22Rv1 (cell line): ENCODE measurements at regions not wholly inside any gene's neighbourhood (a gene's known extent, or its start where the extent isn't known, plus 50 kb on each side); places are given as distances from the start of the nearest gene placed in this dataset.

Experiments used
- CTCF ChIP-seq: fragments of 450-650 bp; IDR thresholded peaks from 2 replicates; pipeline ENCODE4 v1.5.1; 2017; ENCODE audit warnings: mild to moderate bottlenecking
- ZFX ChIP-seq: fragments of 450-650 bp; IDR thresholded peaks from 2 replicates; pipeline ENCODE4 v1.6.1; 2017; ENCODE audit warnings: antibody characterized with exemption, borderline replicate concordance

GRCh38 chr2:66888791-66889631 is 454.1 kb downstream of the MEIS1 start:
- TF ChIP-seq CTCF (no peak), ZFX (no peak)
